ENCODE measurements at regions not wholly inside any gene's neighbourhood (a gene's known extent, or its start where the extent isn't known, plus 50 kb on each side); places are given as distances from the start of the nearest gene placed in this dataset.
A peak's percentile ranks its signal among the peaks of the same experiment; 100 is the strongest.
"Not testable (repeated sequence)": the region's sequence is repeated elsewhere in the genome, so short reads cannot be mapped to it uniquely, and the experiment has no call there.

DNA sequence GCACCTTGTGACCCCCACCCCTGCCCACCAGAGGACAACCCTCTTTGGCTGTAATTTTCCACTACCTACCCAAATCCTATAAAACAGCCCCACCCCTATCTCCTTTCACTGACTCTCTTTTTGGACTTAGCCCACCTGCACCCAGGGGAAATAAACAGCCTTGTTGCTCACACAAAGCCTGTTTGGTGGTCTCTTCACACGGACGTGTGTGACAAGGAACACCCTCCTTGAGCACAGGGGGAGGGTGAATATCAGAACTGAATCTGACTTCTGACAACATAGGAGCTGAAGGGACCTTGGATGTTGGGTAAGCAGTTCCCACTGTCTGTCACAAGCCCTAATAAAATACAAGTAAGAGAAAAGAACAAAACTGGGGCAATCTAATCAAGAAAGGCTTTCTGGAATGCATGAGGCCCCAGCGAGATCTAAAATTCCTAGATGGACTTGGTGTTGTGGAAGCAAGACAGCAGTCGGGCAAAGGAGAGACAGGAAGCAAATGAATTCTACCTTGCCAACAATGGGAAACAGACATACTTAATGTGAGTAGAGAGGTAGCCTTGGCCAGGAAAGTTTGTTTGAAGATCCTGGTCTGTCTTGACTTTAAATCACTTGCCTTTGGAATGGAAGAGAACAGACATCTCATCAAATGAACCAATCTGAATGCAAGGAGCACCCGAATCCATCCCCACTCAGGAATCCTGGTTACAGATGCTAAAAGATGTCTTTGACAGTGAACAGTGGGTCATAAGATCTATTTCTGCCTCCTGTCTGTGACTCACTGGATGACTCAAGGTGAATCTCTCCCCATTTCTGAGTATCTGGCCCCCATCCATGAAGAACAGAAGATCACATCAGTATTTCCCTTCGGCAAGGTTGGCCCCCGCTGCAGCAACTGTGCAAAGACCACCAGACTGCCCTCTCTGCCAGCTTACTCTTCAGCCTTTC, 53.3 kb downstream of the OLFML3 start:
- DNase-seq: no peak

DNA sequence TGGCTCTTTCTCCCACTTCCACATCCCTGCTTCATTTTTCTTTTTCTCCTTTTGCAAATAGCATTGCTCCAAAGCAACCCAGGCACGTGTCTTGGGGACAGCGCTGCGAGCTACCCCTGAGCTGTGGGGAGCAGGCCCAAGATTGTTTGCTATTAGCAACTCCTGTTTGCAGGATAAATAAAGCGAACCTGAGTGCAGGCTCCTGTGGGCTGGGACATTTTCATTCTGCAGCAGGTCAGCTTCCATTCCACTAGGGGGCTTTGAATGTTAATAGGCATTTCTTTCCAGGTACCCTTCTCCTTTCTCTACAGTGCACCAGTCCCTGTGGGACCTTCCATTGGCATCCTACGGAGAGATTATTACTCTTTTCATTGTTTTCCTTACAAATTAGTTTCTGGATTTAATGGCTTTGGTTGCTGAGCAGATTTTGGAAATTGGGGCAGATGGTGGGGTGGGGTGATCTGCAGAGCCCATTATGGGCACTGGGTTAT, 54.0 kb downstream of the OLFML3 start:
- DNase-seq: peak in 1 of 2 experiments; percentile 8

DNA sequence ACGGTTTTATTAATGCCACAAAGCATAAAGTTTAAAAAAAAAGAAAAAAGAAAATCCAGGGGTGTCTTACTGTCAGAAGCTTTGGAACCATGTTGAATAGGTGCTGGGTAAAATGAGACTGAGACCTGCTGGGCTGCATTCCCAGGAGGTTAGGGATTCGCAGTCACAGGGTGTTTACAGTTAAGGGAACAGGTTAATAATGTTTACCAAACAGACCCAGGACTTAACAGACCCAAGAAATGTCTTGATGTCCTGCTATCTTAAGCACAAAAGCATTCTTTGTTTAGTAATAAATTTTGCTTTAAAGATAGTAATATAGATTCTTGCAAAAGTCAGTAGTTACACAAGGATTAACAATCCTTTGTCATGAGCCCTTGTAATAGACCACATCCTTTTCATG, 54.7 kb downstream of the OLFML3 start:
- DNase-seq: no peak

DNA sequence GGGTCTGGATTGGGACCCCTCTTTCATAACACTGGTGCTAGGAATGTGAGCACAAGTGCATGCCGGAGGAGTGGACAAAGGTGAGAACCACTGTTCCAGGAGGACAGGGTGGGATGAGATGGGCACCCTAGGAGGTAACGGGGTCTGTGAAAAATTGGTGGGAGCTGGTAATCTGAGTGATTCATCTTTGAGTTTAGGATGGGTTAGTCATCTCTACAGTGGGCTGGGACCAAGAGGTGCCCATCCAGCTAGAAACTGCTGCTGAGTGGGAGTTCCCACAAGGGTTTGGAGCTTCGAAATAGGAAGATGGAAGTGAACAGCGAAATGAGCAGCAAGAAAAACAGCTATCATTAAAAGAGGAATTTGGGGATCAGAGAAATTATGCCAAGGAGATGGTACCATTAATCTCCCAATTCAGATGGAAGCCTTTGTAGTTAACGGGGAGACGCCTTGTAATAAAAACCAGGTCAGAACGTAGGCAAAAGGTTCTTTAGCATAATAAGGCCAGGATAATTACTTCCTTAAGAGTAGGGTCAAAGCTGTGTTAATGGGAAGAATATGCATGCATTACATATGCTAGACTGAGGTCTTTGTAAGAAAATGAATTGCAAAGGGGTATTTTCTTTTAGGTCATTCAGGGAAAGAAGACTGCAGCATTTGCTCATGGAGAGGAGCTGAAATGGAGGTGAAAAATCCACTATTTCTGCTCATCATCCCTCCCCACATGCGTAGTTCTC, 55.5 kb downstream of the OLFML3 start:
- DNase-seq: no peak

DNA sequence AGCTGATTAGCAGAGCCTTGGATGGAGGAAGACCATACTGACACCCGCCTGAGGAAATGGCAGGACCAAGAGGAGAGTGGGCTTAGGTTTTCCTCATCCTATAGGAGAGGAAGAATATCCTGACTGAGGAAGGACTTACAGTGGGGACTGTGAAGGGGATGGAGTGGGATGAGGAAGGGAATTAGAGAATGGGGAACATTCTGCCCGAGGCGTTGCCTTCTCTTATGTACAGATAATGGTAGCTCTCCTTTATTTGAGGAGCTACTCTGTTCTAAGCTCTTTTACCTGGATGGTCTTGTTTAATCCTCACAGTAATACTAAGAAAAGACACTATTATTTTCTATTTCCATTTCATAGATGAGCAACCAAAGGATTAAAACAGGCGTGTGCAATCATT, 56.0 kb downstream of the OLFML3 start:
- DNase-seq: no peak

DNA sequence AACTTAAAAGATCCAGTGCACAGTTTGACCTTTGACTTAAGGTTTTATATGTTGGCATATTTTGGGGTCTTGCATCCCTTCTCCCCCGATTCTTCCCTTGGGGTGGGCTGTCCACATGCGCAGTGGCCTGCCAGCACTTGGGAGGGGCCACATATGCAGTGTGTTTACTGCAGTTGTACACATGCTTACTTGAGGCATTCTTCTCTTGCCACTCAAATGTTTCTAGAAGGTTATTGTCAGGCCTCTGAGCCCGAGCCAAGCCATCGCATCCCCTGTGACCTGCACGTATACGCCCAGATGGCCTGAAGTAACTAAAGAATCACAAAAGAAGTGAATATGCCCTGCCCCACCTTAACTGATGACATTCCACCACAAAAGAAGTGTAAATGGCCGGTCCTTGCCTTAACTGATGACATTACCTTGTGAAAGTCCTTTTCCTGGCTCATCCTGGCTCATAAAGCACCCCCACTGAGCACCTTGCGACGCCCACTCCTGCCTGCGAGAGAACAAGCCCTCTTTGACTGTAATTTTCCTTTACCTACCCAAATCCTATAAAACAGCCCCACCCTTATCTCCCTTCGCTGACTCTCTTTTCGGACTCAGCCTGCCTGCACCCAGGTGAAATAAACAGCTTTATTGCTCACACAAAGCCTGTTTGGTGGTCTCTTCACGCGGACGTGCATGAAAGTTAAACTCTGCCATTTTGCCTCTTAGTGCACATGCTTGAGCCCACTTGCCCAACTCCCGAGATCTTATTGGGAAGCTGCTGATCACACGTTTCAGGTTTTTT, 57.8 kb downstream of the OLFML3 start:
- DNase-seq: not testable (repeated sequence)

DNA sequence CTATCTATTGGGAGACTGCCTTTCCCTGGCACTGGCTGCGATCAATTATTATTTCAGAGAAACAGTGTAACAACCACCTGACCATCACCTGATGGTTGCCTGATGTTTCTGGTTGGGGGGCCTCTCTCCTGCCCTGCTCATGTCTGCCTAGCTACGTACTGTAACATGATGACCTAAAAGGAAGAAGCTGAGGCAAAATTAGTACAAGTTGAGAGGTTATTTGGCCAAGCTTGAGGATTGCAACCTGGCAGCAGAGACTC, 58.3 kb downstream of the OLFML3 start:
- no peak for DNase-seq

DNA sequence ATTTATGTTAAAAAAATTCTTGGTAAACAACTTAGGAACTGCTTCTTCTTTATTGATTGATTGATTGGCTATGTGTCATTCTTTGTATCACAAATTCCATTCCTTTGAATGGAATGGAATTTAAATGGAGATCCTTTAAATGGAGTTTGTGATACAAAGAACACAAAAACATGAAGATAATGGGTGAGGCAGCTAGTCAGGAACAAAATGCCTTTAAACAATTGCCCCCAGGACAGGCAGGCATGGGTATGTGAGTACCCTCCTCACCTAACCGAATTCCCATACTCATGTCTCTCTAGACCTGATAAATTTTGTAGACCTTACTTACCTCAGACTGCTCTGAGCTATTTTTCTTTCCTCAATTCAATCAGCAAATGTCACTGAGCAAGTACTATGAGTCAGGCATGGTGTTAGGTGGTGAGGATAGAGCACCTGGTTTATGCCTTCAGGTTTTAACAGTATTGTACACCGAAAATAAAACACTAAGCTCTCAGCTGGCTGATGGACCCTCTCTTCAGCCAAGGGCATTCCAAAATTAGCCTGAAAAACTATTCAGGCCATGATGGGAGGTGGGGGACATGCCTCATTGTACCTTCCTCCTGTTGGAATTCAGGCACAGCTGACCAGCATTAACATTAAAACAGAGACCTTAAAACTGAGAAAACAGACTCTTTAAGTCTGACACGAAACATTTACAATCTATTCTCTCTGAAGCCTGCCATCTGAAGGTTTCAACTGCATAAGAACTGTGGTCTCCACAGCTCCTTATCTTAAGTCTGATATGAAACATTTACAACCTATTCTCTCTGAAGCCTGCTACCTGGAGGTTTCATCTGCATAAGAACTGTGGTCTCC, 58.9 kb downstream of the OLFML3 start:
- DNase-seq: no peak

All from SW 1271 (cell line).